IMR-90 (cell line): ENCODE measurements at regions not wholly inside any gene's neighbourhood (a gene's known extent, or its start where the extent isn't known, plus 50 kb on each side); places are given as distances from the start of the nearest gene placed in this dataset.

Experiments used
- ATAC-seq: fragments of 200-7000 bp; cut with Tn5 transposase; 2 replicates; pipeline ENCODE4 v1.9.1; 2020; ENCODE audit warnings: low read depth, mild to moderate bottlenecking, moderate library complexity
- BruUV-seq: library from RNA; stranded (reverse); fragments of 400-500 nt; replicated peaks from 2 replicates; lab custom pipeline; 2021; lab: Mats Ljungman, UMichigan
- CTCF ChIA-PET: fragments of 300-600 bp; formaldehyde crosslinking; extraction: SDS; loops from one replicate; lab custom pipeline; 2021; ENCODE audit warnings: antibody characterized with exemption; lab: Yijun Ruan, JAX
- POLR2A ChIA-PET: fragments of 300-600 bp; sonication (Branson Sonifier 250); formaldehyde crosslinking; loops from one replicate; lab custom pipeline; 2022; ENCODE audit warnings: antibody characterized with exemption; ENCODE audit not compliant: unreplicated experiment; lab: Charles Lee
- DNase-seq: peaks from one replicate; pipeline ENCODE4 v3.0.0; 2013
- H2AFZ ChIP-seq: replicated peaks from 2 replicates; pipeline ENCODE3; 2013; ENCODE audit warnings: low read length, mild to moderate bottlenecking; ENCODE audit not compliant: poor library complexity
- H2AK5ac ChIP-seq: 2 replicates; pipeline ENCODE4 v1.6.1; 2013; ENCODE audit warnings: low read depth, low read length, inconsistent platforms
- H2AK9ac ChIP-seq: replicated peaks from 2 replicates; pipeline ENCODE3; 2013; ENCODE audit warnings: mild to moderate bottlenecking, low read depth, low read length, moderate library complexity; ENCODE audit not compliant: poor library complexity
- H2BK120ac ChIP-seq: 2 replicates; pipeline ENCODE4 v1.6.1; 2013; ENCODE audit warnings: low read depth, low read length, inconsistent platforms
- H2BK15ac ChIP-seq: 3 replicates; pipeline ENCODE4 v1.6.1; 2013; ENCODE audit warnings: low read depth, low read length, inconsistent platforms
- H2BK20ac ChIP-seq: 2 replicates; pipeline ENCODE4 v1.6.1; 2013; ENCODE audit warnings: low read depth, mild to moderate bottlenecking, inconsistent platforms, low read length, moderate library complexity
- H2BK5ac ChIP-seq: 2 replicates; pipeline ENCODE4 v1.6.1; 2013; ENCODE audit warnings: mild to moderate bottlenecking, low read depth, low read length, inconsistent platforms; ENCODE audit not compliant: poor library complexity, severe bottlenecking
- H3K14ac ChIP-seq: replicated peaks from 2 replicates; pipeline ENCODE4 v1.6.1; 2013; ENCODE audit warnings: low read depth, low read length, inconsistent platforms
- H3K18ac ChIP-seq: 2 replicates; pipeline ENCODE4 v1.6.1; 2013; ENCODE audit warnings: low read depth, low read length, control low read depth
- H3K23ac ChIP-seq: 2 replicates; pipeline ENCODE4 v1.6.1; 2013; ENCODE audit warnings: low read depth, low read length, inconsistent platforms
- H3K27ac ChIP-seq: 2 replicates; pipeline ENCODE4 v1.5.1; 2013; ENCODE audit warnings: mild to moderate bottlenecking, control low read depth, low read length; ENCODE audit not compliant: insufficient read depth
- H3K27me3 ChIP-seq: 2 replicates; pipeline ENCODE4 v1.6.1; 2013; ENCODE audit warnings: low read length; ENCODE audit not compliant: control insufficient read depth, insufficient read depth
- H3K36me3 ChIP-seq: 2 replicates; pipeline ENCODE4 v1.6.1; 2013; ENCODE audit warnings: low read length, mixed read lengths; ENCODE audit not compliant: control insufficient read depth, insufficient read depth
- H3K4ac ChIP-seq: 2 replicates; pipeline ENCODE4 v1.6.1; 2013; ENCODE audit warnings: low read depth, low read length, inconsistent platforms
- H3K4me1 ChIP-seq: 2 replicates; pipeline ENCODE4 v1.6.1; 2013; ENCODE audit warnings: low read length, mixed read lengths; ENCODE audit not compliant: control insufficient read depth, insufficient read depth
- H3K4me2 ChIP-seq: 2 replicates; pipeline ENCODE4 v1.6.1; 2013; ENCODE audit warnings: low read depth, mild to moderate bottlenecking, control low read depth, low read length, moderate library complexity
- H3K4me3 ChIP-seq: 2 replicates; pipeline ENCODE4 v1.5.1; 2013; ENCODE audit warnings: low read depth, mild to moderate bottlenecking, control low read depth, low read length, moderate library complexity; ENCODE audit not compliant: insufficient read depth
- H3K56ac ChIP-seq: 2 replicates; pipeline ENCODE4 v1.6.1; 2013; ENCODE audit warnings: low read length, inconsistent platforms; ENCODE audit not compliant: insufficient read depth; ENCODE audit errors: extremely low read depth
- H3K79me1 ChIP-seq, 2 experiments: 2 replicates each; pipeline ENCODE4 v1.6.1; 2013; ENCODE audit warnings: low read length in 2 of 2, inconsistent platforms in 1 of 2, low read depth in 1 of 2
- H3K9ac ChIP-seq: 2 replicates; pipeline ENCODE4 v1.6.1; 2013; ENCODE audit warnings: low read depth, low read length, control low read depth
- H3K9me1 ChIP-seq: 2 replicates; pipeline ENCODE4 v1.6.1; 2013; ENCODE audit warnings: low read length, inconsistent platforms; ENCODE audit not compliant: insufficient read depth
- H3K9me3 ChIP-seq: 2 replicates; pipeline ENCODE4 v1.6.1; 2013; ENCODE audit warnings: low read length; ENCODE audit not compliant: control insufficient read depth, insufficient read depth
- H4K20me1 ChIP-seq: 2 replicates; pipeline ENCODE4 v1.6.1; 2013; ENCODE audit warnings: low read length, inconsistent platforms; ENCODE audit not compliant: insufficient read depth
- H4K5ac ChIP-seq: 2 replicates; pipeline ENCODE4 v1.6.1; 2013; ENCODE audit warnings: mild to moderate bottlenecking, low read depth, low read length, control low read depth
- H4K8ac ChIP-seq, 2 experiments: 2 replicates each; pipeline ENCODE4 v1.6.1; 2013; ENCODE audit warnings: low read depth in 2 of 2, low read length in 2 of 2, control low read depth in 1 of 2, inconsistent platforms in 1 of 2
- H4K91ac ChIP-seq: 2 replicates; pipeline ENCODE4 v1.6.1; 2013; ENCODE audit warnings: low read depth, low read length, inconsistent platforms; ENCODE audit not compliant: insufficient read depth
- CEBPB ChIP-seq: IDR thresholded peaks from 2 replicates; pipeline ENCODE4 v1.6.1; 2012; ENCODE audit warnings: low read depth, low read length, improper control_type of control experiment
- MXI1 ChIP-seq: IDR thresholded peaks from 2 replicates; pipeline ENCODE4 v1.6.1; 2012; ENCODE audit warnings: low read depth, mild to moderate bottlenecking, low read length, moderate library complexity, borderline replicate concordance
- WGBS, 2 experiments: methylation state at CpG; one replicate each; pipeline versions ENCODE4 v1.1.5 to v1.1.7; 2013; ENCODE audit warnings: missing lambda C conversion rate in 2 of 2; ENCODE audit not compliant: insufficient read length in 1 of 2; ENCODE audit errors: extremely low coverage in 2 of 2; 5-methylcytosine and 5-hydroxymethylcytosine counted together
- dilution Hi-C: fragments of 300-500 bp; cut with HindIII; formaldehyde crosslinking; loops from one replicate; pipeline ENCODE4 v1.14.3; 2018; ENCODE audit warnings: low sequenced_read_pairs; ENCODE audit not compliant: unreplicated experiment
- in situ Hi-C: fragments of 300-500 bp; cut with MboI; formaldehyde crosslinking; loops from 3 replicates; pipeline ENCODE4 v1.14.3; 2019; ENCODE audit warnings: low sequenced_read_pairs, inconsistent platforms, mixed read lengths
- intact Hi-C: fragments of 100-400 bp; cut with micrococcal nuclease; formaldehyde crosslinking; loops from 2 replicates; pipeline ENCODE4 v1.10.0; 2022

- Histone ChIP-seq H3K9me3 (no peaks in the 10 kb centered on the region), H2AFZ (peak overlapping the region; percentile 86), H4K5ac (peak overlapping the region; percentile 53), H3K23ac (peak overlapping the region; percentile 19; the same call in 1 of the 2 replicates), H2AK5ac (peak overlapping the region; percentile 56; the same call in 1 of the 2 replicates), H3K14ac (peak overlapping the region; percentile 62), H3K9ac (no peak overlapping the region), H3K9me1 (peaks cover 16% of the 10 kb centered on the region), H2BK5ac (peak overlapping the region; percentile 73), H3K4me2 (no peak overlapping the region; the same call in 1 of the 2 replicates), H3K79me1 (no peaks in the 10 kb centered on the region; a peak in 1 of 4 replicates), H3K4ac (peak overlapping the region; percentile 71), H2AK9ac (peak overlapping the region; percentile 55), H4K91ac (peak overlapping the region; percentile 63), H3K27ac (peak overlapping the region; percentile 4; the same call in 1 of the 2 replicates), H4K8ac (peak overlapping the region; percentile 26 to 78; a peak in 3 of 4 replicates), H3K36me3 (no peaks in the 10 kb centered on the region), H4K20me1 (no peaks in the 10 kb centered on the region), H3K27me3 (no peaks in the 10 kb centered on the region), H2BK120ac (peak overlapping the region; percentile 80), H3K4me1 (peaks cover 12% of the 10 kb centered on the region), H3K56ac (no peak overlapping the region; the same call in 1 of the 2 replicates), H3K18ac (peak overlapping the region; percentile 0; the same call in 1 of the 2 replicates), H3K4me3 (no peak overlapping the region), H2BK20ac (peak overlapping the region; percentile 68), H2BK15ac (peak overlapping the region; percentile 91; the same call in 2 of the 3 replicates)
- ChIA-PET CTCF (no interaction called here), POLR2A (no interaction called here)
- ATAC-seq (peak; percentile 76), DNase-seq (peak; percentile 75)
- intact Hi-C loops (no loop called here), dilution Hi-C loops (no loop called here), in situ Hi-C loops (no loop called here)
- TF ChIP-seq MXI1 (no peak), CEBPB (0 out of 2 replicates have a peak, but pooled peaks have one; percentile 3)
- WGBS, 2 experiments, result 59% methylated on average over 4 of the region's 7 CpGs; no CpG with 5 or more reads in 1 of the 2 experiments
- BruUV-seq, result no TSS peak
Observed at GRCh38 chr15:81950841-81951414, 94.9 kb downstream of the MEX3B start.
